VCaP (cell line): ENCODE measurements at regions not wholly inside any gene's neighbourhood (a gene's known extent, or its start where the extent isn't known, plus 50 kb on each side); places are given as distances from the start of the nearest gene placed in this dataset.
"Not testable (repeated sequence)": the region's sequence is repeated elsewhere in the genome, so short reads cannot be mapped to it uniquely, and the experiment has no call there.

Source experiments
- H3K27ac ChIP-seq: fragments of 450-650 bp; 2 replicates; pipeline ENCODE4 v1.5.1; 2017
- CTCF ChIP-seq: fragments of 450-650 bp; conservative IDR thresholded peaks from 2 replicates; pipeline ENCODE4 v1.5.1; 2017; ENCODE audit warnings: mild to moderate bottlenecking, moderate library complexity

- no peak overlapping the region for H3K27ac ChIP-seq
- no peak for TF ChIP-seq CTCF
These were observed 192.7 kb upstream of the KCNMB2 start for GRCh38 chr3:178343433-178344038.

- no peak for TF ChIP-seq CTCF
- H3K27ac ChIP-seq, result no peak overlapping the region
These were observed 190.3 kb upstream of the KCNMB2 start for GRCh38 chr3:178345944-178346343.

GRCh38 chr3:178348561-178349217 is 187.5 kb upstream of the KCNMB2 start:
- H3K27ac ChIP-seq, result not testable (repeated sequence)

GRCh38 chr3:178349218-178349596 is 187.0 kb upstream of the KCNMB2 start:
- not testable (repeated sequence) for H3K27ac ChIP-seq

GRCh38 chr3:178350763-178351162 is 185.5 kb upstream of the KCNMB2 start:
- TF ChIP-seq CTCF, result no peak
- H3K27ac ChIP-seq, result no peak overlapping the region

- H3K27ac ChIP-seq, result no peak overlapping the region
These were observed 183.8 kb upstream of the KCNMB2 start for GRCh38 chr3:178352326-178353005.

GRCh38 chr3:178353006-178353694 is 183.1 kb upstream of the KCNMB2 start:
- no peak for TF ChIP-seq CTCF
- no peak overlapping the region for H3K27ac ChIP-seq

More at GRCh38 chr3:178352326-178353005, 183.8 kb upstream of the KCNMB2 start:
- no peak for TF ChIP-seq CTCF

GRCh38 chr3:178359728-178360127 is 176.5 kb upstream of the KCNMB2 start:
- TF ChIP-seq CTCF, result no peak
- peak overlapping the region; percentile 31; the same call in 1 of the 2 replicates for H3K27ac ChIP-seq

GRCh38 chr3:178363048-178363447 is 173.2 kb upstream of the KCNMB2 start:
- not testable (repeated sequence) for H3K27ac ChIP-seq
